ENCODE measurements at regions not wholly inside any gene's neighbourhood (a gene's known extent, or its start where the extent isn't known, plus 50 kb on each side); places are given as distances from the start of the nearest gene placed in this dataset.

DNA sequence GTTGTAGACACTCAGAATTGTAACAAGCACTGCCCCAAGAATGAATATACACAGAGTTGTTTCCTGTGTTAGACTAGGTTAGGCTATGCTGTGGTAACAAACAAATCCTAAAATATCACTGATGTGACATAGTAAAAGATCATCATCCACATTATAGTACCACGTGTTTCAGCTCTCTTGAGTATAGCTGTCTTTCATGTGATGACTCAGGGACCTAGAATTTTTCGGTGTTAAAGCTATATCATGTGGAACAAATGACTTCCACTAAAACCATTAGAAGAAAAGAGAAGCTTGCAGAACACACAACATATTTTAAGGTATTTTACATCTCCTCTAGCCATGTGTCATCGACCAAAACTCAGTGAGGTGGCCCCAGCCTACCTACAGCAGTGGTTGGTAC lies 307.9 kb upstream of the RBMS3 start:
- peaks cover 14 to 19% of the 10 kb centered on the region in 2 donors for H3K9me3 ChIP-seq (replicated peaks in 1 of 2; ENCODE audit: control insufficient read depth in 1 of 2, insufficient read depth in 1 of 2, low read length in 2 of 2)
- no peaks in the 10 kb centered on the region for H3K36me3 Mint-ChIP-seq
- peaks cover 8 to 24% (median 19%) of the 10 kb centered on the region in 7 donors for H3K9me3 Mint-ChIP-seq
- H3K4me2 ChIP-seq (replicated peaks; ENCODE audit: extremely low read depth, low read length, poor library complexity, severe bottlenecking): no peak overlapping the region
- H3K27me3 Mint-ChIP-seq (ENCODE audit: low read depth in 3 of 3): peaks cover 0 to 3% (median 3%) of the 10 kb centered on the region in 3 donors
- TF ChIP-seq, protein P1, sequence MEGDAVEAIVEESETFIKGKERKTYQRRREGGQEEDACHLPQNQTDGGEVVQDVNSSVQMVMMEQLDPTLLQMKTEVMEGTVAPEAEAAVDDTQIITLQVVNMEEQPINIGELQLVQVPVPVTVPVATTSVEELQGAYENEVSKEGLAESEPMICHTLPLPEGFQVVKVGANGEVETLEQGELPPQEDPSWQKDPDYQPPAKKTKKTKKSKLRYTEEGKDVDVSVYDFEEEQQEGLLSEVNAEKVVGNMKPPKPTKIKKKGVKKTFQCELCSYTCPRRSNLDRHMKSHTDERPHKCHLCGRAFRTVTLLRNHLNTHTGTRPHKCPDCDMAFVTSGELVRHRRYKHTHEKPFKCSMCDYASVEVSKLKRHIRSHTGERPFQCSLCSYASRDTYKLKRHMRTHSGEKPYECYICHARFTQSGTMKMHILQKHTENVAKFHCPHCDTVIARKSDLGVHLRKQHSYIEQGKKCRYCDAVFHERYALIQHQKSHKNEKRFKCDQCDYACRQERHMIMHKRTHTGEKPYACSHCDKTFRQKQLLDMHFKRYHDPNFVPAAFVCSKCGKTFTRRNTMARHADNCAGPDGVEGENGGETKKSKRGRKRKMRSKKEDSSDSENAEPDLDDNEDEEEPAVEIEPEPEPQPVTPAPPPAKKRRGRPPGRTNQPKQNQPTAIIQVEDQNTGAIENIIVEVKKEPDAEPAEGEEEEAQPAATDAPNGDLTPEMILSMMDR (IDR thresholded peaks at IDR 0.05): no peak
- no peak overlapping the region for H3K4me3 Mint-ChIP-seq
- H3K4me3 ChIP-seq (replicated peaks in 1 of 3; ENCODE audit: low read depth in 2 of 3, low read length in 3 of 3): no peak overlapping the region
- no CpG with 5 or more reads among the region's 3 CpGs for WGBS (ENCODE audit: insufficient coverage)
- H2AFZ ChIP-seq (ENCODE audit: insufficient read depth, low read depth, low read length, poor library complexity, severe bottlenecking): no peak overlapping the region
- no peaks in the 10 kb centered on the region for H3K79me2 ChIP-seq (ENCODE audit: insufficient read depth, low read length)
- no peak overlapping the region for H3K9ac ChIP-seq (ENCODE audit: insufficient read depth, low read length, poor library complexity, severe bottlenecking)
- H3K27me3 ChIP-seq (ENCODE audit: control insufficient read depth in 2 of 2, insufficient read depth in 2 of 2, low read length in 2 of 2): no peaks in the 10 kb centered on the region
- no peaks in the 10 kb centered on the region for H3K4me1 Mint-ChIP-seq
- no peaks in the 10 kb centered on the region for H3K36me3 ChIP-seq (replicated peaks in 1 of 2; ENCODE audit: control insufficient read depth in 1 of 2, insufficient read depth in 2 of 2, low read length in 2 of 2)
- intact Hi-C loops (cut with micrococcal nuclease): no loop called here
- H3K27ac Mint-ChIP-seq: no peak overlapping the region
- H3K4me1 ChIP-seq (ENCODE audit: control insufficient read depth in 1 of 2, insufficient read depth in 2 of 2, low read length in 2 of 2): no peaks in the 10 kb centered on the region
- no peaks in the 10 kb centered on the region for H4K20me1 ChIP-seq (ENCODE audit: insufficient read depth, low read length)
- no peak overlapping the region for H3K27ac ChIP-seq (ENCODE audit: low read depth in 1 of 2, low read length in 2 of 2)
- no peak for DNase-seq

DNA sequence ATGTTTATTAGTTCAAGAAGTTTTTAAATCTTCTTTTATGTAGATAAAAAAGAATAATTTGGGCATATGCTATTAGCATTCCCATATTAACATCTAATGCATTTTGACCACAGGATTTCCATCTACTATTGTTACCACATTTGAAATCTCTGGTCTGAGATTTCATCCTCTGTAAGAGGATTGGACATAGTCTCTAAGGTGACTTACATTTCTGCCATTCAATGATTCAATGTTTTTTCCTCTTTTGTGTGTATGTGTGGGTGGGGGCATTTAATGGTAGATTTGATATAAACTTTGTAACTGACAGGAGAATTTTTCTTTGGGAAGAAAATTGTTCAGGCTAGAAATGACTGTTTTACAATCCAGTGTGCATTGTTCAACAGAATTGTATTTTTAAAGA lies 307.3 kb upstream of the RBMS3 start:
- H4K20me1 ChIP-seq (ENCODE audit: insufficient read depth, low read length): no peaks in the 10 kb centered on the region
- Mint-ChIP-seq H3K27me3 (ENCODE audit: low read depth in 3 of 3) (peaks cover 0 to 5% (median 3%) of the 10 kb centered on the region in 3 donors), H3K4me3 (no peak overlapping the region), H3K27ac (no peak overlapping the region), H3K9me3 (peaks cover 8 to 25% (median 18%) of the 10 kb centered on the region in 7 donors), H3K4me1 (no peaks in the 10 kb centered on the region), H3K36me3 (no peaks in the 10 kb centered on the region)
- no peak overlapping the region for H3K4me3 ChIP-seq (replicated peaks in 1 of 3; ENCODE audit: low read depth in 2 of 3, low read length in 3 of 3)
- no peaks in the 10 kb centered on the region for H3K36me3 ChIP-seq (replicated peaks in 1 of 2; ENCODE audit: control insufficient read depth in 1 of 2, insufficient read depth in 2 of 2, low read length in 2 of 2)
- H3K9me3 ChIP-seq (replicated peaks in 1 of 2; ENCODE audit: control insufficient read depth in 1 of 2, insufficient read depth in 1 of 2, low read length in 2 of 2): peaks cover 14 to 19% of the 10 kb centered on the region in 2 donors
- no peak overlapping the region for H3K9ac ChIP-seq (ENCODE audit: insufficient read depth, low read length, poor library complexity, severe bottlenecking)
- H2AFZ ChIP-seq (ENCODE audit: insufficient read depth, low read depth, low read length, poor library complexity, severe bottlenecking): no peak overlapping the region
- H3K4me2 ChIP-seq (replicated peaks; ENCODE audit: extremely low read depth, low read length, poor library complexity, severe bottlenecking): no peak overlapping the region
- no peaks in the 10 kb centered on the region for H3K27me3 ChIP-seq (ENCODE audit: control insufficient read depth in 2 of 2, insufficient read depth in 2 of 2, low read length in 2 of 2)
- no peaks in the 10 kb centered on the region for H3K4me1 ChIP-seq (ENCODE audit: control insufficient read depth in 1 of 2, insufficient read depth in 2 of 2, low read length in 2 of 2)
- TF ChIP-seq, protein P1 (IDR thresholded peaks at IDR 0.05): no peak
- no peak overlapping the region for H3K27ac ChIP-seq (ENCODE audit: low read depth in 1 of 2, low read length in 2 of 2)
- intact Hi-C loops (cut with micrococcal nuclease): no loop called here
- DNase-seq: no peak
- no peaks in the 10 kb centered on the region for H3K79me2 ChIP-seq (ENCODE audit: insufficient read depth, low read length)

All from CD14-positive monocyte (primary cell).